ENCODE measurements at regions not wholly inside any gene's neighbourhood (a gene's known extent, or its start where the extent isn't known, plus 50 kb on each side); places are given as distances from the start of the nearest gene placed in this dataset.

GRCh38 chr7:86190351-86190750 lies 453.4 kb upstream of the GRM3 start:
- DNase-seq (ENCODE audit: low read depth): no peak
- no peak for TF ChIP-seq CTCF (IDR thresholded peaks at IDR 0.05; ENCODE audit: insufficient read depth, low read depth, low read length)
- H3K4me3 ChIP-seq (ENCODE audit: low read depth, low read length): no peak overlapping the region

DNA sequence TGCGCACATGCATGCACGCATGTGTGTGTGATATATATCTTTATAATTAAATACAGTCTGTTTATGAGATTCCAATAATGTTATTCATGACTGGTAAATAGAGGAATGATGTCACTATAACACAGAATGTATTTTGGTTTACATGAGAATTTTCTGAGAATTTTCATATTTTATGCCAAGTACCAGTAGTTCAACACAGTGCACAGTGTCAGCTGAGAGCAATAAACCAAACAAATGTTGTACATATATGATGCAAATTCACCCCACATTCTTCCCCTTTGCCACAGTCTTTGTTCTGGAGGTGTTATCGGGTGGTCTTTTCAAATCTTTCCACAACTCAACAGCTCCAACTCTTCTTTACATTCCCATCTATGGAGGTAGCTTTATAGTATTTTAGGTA lies 462.2 kb upstream of the GRM3 start:
- TF ChIP-seq CTCF (IDR thresholded peaks at IDR 0.05; ENCODE audit: insufficient read depth, low read depth, low read length): no peak
- DNase-seq (ENCODE audit: low read depth): no peak
- no peak overlapping the region for H3K4me3 ChIP-seq (ENCODE audit: low read depth, low read length)

DNA sequence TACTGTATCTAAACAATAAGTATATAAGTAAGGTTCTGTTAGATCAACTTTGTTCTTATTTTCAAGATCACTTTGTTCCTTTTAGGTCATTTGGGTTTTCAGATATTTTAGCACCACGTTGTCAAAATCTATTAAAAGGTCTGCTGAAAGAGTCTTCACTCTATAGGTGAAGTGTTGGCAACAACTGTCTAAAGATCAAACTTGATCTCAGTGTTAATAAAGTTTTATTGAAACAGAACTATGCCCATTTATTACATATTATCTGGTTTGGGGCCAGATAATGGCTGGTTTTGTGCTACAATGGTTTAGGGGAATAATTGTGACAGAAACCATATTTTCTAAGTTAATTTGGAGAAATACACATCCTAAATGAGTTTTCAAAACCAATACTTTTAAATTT lies 478.9 kb upstream of the GRM3 start:
- H3K4me3 ChIP-seq (ENCODE audit: low read depth, low read length): no peak overlapping the region
- no peak for TF ChIP-seq CTCF (IDR thresholded peaks at IDR 0.05; ENCODE audit: insufficient read depth, low read depth, low read length)
- DNase-seq (ENCODE audit: low read depth): no peak

- no peak for DNase-seq (ENCODE audit: low read depth)
- H3K4me3 ChIP-seq (ENCODE audit: low read depth, low read length): no peak overlapping the region
- no peak for TF ChIP-seq CTCF (IDR thresholded peaks at IDR 0.05; ENCODE audit: insufficient read depth, low read depth, low read length)
These were observed 485.6 kb upstream of the GRM3 start for GRCh38 chr7:86158111-86158510.

GRCh38 chr7:86155623-86156022 lies 488.1 kb upstream of the GRM3 start:
- TF ChIP-seq CTCF (IDR thresholded peaks at IDR 0.05; ENCODE audit: insufficient read depth, low read depth, low read length): no peak
- no peak overlapping the region for H3K4me3 ChIP-seq (ENCODE audit: low read depth, low read length)
- DNase-seq (ENCODE audit: low read depth): no peak

DNA sequence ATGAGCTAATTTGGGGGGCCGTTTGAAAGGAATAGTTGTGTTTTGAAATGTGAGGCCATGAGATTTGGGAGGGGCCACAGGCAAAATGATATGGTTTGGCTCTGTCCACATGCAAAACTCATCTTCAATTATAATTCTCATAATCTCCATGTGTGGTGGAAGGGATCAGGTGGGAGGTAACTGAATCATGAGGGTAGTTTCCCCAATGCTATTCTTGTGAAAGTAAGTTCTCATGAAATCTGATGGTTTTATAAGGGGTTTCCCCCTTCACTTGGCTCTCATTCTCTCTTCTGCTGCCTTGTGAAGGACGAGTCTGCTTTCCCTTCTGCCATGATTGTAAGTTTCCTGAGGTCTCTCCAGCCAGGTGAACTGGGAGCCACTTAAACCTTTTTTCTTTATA lies 490.8 kb upstream of the GRM3 start:
- H3K4me3 ChIP-seq (ENCODE audit: low read depth, low read length): no peak overlapping the region
- TF ChIP-seq CTCF (IDR thresholded peaks at IDR 0.05; ENCODE audit: insufficient read depth, low read depth, low read length): no peak
- DNase-seq (ENCODE audit: low read depth): no peak

- no peak overlapping the region for H3K4me3 ChIP-seq (ENCODE audit: low read depth, low read length)
- no peak for DNase-seq (ENCODE audit: low read depth)
- no peak for TF ChIP-seq CTCF (IDR thresholded peaks at IDR 0.05; ENCODE audit: insufficient read depth, low read depth, low read length)
These were observed 494.6 kb upstream of the GRM3 start for GRCh38 chr7:86149024-86149665.

Measured in fibroblast of villous mesenchyme (primary cell).